Anterior cingulate cortex (tissue), 58 donors: ENCODE measurements at regions not wholly inside any gene's neighbourhood (a gene's known extent, or its start where the extent isn't known, plus 50 kb on each side); places are given as distances from the start of the nearest gene placed in this dataset.

Experiments used
- DNase-seq, 58 donors: peaks; one replicate each; lab custom pipeline; 2025; lab: John Stamatoyannopoulos, UW

DNA sequence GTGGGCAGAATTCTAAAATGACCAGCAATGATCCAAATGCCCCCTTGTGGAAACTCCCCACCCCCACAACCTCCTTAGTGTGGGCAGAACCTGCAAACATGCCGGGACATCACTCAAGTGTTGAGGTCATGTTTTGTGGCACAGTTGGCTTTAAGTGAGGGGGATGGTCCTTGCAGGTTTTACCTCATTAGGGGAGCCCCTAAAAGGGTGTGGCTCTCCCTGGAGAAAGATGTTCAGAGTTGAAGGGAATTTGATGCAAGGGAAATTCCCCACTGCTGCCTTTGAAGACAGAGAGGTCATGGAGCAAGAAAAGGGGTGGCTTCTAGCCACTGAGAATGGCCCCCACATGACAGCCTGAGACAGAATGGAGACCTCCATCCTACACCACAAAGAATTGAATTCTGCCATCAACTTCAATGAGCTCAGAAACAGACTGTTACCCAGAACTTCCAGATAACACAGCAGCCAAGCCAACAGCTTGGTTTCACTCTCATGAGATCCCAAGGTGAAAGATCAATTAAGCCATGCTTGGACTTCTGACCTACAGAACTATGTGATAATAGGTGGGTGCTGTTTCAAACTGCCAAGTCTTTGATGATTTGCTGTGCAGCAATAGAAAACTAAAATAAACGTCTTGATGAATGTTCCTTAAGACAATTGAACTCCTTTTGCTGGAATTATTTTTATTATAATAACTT is 103.4 kb downstream of the MED10 start:
- no peak for DNase-seq

DNA sequence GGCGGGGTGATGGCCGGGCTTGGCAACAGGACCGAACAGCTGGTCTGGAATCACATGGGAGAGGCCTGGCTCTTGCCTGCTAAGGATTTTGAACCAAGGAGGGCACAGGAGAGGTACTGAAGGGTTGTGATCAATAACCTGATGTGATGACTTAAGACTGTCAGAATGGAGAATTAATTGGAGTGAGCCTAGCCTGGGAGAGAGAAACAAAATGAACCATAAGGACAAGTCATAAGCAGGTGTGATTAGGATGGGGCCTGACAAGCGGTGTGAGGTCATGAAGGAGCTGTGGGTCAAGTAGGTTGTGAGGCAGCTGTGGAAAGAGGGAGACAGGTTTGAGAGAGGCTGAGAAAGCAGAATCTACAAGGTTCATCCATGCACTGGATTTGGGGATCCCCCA is 104.6 kb downstream of the MED10 start:
- DNase-seq: no peak

DNA sequence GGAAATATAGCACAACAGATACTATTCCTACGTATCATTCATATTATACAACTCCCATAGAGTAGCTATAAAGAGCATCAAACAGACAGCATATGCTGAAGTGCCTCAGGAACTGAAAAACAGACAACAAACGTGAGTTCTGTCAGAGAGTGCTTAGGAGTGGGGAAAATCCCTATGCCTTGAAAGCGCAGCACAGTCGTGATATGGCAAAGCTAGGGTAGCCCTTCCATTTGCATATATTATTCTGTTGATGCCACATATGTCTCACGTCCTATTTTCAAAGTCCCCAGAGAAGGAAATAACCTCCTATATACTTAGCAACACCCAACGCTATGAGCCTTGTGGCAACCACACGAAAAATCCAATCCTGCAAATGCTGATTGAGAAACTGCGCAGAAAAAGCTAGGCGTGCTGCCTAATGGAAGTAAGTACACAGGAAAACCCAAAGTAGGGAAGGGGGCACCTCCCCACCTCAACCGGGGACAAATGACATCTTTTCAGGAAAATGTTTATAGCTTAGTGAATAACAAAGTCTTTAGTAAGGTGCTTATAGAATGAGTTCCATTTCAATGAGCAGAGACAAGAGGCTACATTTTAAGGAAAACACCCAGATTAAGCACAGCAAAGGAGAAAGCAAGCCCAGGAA is 105.1 kb downstream of the MED10 start:
- DNase-seq: no peak

DNA sequence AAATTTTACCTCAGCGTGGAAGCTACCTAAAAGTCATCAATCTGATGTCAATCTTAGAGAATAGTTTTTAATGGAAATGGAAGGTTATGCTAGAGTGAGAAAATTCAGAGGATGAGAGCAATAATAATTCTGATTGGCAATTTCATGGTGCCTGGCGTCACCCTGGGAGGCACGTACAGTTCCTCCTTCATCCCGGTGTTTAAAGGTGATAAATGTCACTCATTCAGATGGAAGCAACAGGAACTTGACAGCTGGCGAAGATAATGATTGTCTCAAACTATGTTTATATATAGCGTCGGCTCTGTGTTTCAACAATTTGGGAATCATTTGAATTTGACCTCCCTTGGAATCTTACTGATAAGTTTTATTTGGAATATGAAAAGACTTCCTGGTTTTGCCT is 108.4 kb downstream of the MED10 start:
- DNase-seq: no peak

DNA sequence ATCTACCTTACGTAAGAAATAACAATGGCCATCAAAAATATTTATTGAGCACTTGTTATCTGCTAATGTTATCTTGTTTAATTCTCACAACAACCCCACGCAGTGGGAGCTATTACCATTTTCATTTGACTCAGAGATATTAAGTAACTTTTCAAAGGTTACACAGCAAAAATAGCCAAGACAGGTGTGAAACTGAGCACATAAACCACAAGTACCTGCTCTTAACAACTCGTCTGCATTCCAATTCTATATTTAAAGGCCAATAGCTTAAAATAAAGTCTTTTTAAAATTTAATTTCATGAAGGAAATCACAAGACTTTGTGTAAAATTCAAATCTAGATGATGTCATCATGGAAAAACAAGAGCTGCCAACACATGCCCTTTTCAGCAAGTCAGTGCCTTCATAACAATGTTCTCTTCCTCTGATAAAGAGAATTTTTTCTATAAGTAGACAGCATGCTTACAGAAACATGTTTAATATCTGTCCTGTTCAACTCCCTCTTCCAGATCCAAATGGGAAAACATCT is 111.6 kb downstream of the MED10 start:
- DNase-seq: no peak

DNA sequence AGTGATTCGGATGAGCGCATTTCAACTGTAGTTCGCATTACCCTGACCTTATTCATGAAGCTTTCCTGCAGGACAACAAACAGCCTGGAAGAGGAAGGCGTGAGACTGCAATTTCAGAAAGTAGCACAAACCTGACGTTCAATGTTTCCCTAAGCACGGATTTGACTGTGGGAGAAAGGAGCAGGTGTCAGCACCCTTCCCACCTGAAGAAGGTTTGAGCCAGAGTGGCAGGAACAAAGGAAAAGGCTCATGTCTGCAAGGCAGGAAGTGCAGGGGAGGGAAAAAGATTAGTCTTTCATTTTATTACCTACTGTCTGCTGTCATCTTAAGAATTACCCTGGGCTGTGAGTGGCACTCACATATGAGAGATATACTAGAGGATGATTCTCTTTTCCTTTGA is 114.0 kb downstream of the MED10 start:
- DNase-seq: no peak

DNA sequence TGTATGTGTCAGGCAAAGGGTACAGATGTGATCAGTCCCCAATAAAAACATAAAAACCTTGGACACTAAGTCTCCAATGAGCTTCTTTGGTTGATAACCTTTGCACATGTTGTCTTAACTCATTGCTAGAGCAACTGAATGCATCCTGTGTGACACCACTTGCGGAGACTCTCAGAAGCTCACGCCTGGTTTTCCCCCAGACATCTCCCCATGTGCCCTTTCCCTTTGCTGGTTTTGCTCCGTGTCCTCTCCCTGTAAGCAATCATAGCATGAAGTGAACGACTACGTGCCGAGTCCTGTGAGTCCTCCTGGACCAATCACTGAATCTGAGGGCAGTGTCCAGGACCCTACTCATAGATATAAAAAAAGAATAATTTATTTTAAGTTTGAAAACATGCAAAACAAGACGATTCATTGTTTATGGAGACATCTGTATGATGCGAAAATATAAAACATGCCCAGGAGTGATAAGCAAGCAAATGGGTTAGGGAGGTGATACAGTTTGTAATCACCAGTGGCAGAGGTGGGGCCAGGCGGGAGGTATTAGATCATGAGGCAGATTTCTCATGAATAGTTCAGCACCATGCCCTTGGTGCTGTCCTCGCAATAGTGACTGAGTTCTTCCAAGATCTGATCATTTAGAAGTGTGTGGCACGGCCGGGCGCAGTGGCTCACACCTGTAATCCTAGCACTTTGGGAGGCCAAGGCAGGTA is 115.5 kb downstream of the MED10 start:
- DNase-seq: no peak

DNA sequence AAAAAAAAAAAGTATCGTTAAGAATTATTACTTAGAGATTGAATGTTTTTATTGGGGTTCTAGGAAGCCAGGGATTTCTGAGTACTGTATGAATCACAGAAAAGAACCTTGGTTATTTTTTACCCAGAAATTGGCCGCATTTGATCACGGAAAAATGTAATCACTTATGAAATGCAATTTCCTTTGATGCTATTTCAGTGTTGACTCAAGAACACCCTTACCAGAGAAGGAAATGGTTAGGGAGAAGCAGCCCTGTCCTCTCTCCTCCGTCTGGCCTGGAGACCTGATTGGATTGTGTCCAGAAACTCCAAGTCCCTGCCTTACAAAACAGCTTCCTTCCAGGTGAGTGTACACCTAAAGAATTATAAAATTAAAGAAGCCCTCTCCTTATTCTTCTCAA is 116.7 kb downstream of the MED10 start:
- no peak for DNase-seq

DNA sequence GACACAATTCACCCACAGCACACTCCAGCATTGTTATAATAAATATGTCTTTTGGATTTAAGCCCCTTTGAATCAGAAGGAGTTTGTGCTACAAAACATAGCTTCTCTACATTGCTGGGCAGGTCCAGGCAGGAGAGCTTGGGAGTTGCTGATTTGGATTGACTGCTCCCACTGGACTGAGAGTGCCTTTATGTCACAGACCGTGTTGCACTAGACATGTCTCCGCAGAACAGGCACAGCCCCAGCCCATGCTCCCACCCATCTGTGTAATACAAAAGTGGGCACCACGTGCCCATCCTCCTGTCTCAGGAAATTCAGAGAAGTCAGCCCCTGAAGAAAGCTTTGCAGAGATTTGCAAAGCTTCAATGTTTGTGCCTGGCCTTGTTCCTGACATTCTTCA is 117.1 kb downstream of the MED10 start:
- DNase-seq: no peak

DNA sequence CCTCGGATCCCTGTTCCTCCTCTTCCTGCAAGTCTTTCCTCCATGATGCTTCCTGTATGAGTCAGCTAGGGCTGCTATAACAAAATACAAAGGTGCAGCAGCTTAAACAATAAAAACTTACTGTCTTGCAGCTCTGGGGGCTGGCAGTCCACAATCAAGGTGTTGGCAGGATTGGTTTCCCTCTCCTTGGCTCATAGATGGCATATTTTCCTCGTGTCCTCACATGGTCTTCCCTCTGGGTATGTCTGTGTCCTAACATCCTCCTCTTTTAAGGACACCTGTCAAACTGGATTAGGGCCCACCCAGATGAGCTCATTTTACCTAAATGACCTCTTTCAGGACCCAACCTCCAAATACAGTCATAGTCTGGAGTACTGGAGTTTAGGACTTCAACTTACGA is 117.5 kb downstream of the MED10 start:
- DNase-seq: no peak

DNA sequence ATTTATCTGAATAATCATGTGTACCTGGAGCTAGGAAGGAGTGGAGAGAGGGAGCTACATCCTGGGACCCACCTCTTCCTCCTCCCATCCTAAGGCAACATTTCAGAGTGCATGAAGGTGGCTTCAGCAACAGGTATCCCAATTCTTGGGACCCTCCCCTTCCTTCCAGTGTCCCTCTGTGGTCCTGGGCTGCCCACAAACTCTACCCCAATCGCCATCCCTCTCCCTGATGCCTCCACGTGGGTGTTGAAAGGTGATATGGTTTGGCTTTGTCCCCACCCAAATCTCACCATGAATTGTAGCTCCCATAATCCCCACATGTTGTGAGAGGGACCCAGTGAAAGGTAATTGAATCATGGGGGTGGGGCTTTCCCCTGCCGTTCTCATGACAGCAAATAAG is 121.4 kb downstream of the MED10 start:
- DNase-seq: no peak

DNA sequence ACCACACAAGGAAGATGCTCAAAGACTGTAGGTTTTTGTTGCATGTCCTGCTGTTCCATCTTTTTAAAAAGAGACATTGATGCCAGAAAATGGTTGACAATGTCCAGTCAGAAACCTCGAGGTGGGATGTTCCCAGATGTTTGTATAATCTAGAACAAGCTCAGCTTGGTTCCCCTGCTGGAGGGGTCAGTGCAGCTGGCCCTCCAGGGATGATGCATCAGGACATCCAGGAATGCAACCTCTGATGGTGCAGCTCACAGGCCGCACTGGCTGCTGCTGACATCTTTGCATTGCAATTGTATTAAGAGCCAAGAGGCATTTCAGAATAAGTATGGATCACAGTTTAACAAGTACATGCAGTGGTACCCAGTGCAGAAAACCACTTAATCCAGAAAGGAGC is 122.4 kb downstream of the MED10 start:
- DNase-seq: no peak

DNA sequence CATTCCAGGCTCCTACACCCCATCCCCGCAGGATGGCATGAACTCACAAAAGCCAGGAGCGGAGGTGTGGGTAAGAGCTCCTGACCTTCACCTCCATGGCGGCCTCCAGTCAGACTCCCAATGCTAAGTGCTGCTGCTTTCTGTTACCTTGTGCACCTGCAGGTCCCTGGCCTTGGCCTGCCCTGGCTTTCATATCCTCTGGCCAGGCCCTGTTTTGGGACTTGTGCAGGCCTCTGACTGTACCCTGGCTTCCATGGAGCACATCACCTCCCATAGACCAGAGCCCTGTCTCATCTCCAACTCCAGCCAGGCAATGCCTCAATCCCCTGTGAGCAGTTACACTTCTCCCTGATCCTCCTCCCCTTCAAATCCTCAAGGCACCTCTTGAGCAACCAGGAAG is 124.5 kb downstream of the MED10 start:
- no peak for DNase-seq

DNA sequence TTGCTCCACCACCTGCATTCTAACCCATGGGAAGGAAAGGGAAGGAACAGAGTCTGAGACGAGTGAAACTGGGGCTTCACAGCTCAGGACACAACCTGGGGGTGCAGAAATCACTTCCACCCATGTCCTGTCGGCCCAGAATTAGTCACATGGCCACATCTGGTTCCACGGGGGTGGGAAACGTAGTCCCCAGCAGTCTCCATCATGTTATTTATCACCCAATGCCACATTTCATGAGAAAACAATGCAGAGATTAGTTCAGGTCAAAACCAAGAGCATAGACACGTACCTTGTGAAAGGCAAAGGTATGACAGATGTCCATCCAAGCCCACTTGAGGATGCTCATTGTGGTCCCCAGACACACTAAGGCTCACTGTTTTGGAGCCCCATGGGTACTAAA is 125.1 kb downstream of the MED10 start:
- DNase-seq: no peak

DNA sequence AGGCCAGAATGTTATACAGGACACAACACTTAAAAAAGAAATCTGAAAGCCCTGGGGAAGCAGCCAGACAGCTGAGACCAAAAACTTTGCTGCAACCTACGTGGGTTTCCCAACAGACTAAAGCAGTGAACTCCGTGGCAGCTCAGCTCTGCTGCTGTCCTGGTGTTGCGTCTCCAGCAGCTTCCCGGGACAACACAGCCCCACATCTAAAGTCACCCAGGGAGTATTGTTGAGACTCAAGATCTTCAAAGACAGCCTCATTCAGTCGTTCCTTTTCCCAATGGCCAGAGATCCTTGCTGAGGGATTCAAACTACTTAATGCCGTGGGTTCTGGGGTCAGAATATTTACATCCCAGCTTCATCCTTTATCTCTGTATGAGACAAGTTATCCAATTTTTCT is 125.8 kb downstream of the MED10 start:
- no peak for DNase-seq

DNA sequence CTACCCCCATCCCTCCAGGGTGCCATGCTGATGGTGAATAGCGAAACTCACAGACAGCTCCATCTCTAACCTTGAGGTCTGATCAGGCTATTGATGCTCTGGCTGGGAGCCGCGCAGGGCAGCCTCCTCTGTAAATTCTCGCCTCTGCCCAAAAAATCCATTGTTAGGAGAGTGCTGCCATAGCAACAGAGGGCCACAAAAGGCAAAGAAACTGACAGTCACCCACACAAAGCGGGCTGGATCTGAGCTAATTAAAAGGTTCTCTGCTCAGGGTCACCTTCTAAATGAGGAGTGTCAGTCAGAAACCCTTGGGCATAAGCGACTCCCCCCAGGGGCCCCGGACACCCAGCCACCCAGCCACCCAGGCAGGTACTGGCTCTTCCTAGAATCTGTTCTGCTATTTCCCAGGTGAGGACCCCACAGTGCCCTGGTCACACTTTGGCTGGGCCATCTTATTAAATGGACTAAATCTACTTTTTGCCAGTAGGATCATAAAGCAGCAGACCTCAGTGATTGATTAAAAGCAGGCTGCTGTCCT is 126.7 kb downstream of the MED10 start:
- DNase-seq: no peak

DNA sequence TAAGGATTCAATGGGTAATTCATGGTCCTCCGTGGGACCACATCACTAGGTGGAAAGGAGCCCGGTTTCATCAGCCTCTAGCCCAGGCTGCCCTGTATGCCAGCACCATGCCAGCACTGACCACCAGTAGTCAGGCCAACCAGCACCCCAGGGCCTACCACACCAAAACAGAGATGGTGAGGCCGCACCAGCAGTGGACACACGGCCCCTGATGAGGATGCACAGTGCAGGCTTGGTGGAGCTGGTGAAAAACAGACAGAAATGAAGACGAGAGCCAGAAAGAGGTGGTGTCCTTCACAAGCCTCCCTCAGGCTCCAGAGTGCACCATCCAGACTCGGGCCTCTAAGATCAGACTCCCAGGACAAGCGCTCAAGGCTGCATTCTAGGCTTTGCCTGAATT is 128.2 kb downstream of the MED10 start:
- DNase-seq: no peak

DNA sequence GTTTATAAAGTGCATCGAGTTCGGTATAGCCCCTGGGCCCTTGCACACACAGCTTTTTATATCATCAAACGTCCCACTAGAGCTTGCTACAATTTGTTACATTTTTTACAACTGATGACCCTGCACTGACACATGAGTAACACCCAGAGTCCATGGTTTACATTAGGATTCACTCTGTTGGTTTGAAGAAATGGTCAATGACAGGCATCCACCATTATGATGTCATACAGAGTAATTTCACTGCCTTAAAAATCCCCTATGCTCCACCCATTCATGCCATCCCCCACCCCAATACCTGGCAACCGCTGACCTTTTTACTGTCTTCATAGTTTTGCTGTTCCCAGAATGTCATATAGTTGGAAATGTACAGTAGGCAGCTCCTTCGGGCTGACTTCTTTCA is 130.2 kb downstream of the MED10 start:
- no peak for DNase-seq

DNA sequence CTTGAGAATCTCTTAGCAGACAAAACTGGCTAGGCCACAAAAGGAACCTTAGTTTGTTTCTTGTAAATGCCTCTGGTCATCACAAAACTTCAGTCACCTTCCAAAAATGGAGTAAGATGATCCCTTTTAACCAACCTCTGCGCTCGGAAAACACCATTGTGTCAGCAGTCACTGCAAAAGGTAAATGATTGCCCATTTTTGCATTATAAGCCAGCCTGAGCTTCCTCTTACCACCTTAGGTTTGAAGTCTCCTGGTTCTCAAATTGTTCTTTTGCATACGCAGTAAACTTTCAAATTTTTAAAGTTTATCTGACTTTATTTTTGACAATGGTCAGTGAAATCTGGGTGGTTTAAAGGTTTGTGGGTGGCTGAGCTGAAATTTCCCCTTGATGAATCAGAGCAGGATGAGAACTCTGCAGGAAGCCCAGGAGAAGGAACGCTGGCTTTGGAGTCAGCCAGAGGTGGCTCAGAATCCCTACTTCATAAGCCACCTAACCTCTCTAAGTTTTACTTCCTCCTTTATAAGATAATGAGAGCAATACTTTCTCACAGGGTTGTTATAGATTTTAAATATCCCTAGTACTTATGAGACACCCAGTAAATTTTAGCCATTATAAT is 131.4 kb downstream of the MED10 start:
- no peak for DNase-seq

DNA sequence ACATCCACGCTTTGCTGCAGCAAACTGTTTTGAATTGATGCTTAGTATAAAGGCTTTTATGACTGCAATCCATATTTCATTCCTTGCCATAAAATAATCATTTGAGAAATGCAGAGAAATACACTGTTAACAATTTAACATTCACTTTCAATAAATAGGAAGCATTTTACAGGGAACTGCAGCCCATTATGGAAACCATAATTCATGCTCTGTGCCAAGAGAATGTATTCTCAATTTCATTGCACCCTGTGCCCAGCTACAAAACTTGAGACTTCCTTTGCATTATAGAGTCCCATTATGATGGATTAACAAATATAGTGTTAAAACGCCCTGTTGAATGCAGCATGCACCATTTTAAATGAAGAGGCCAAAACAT is 134.0 kb downstream of the MED10 start:
- DNase-seq: no peak

DNA sequence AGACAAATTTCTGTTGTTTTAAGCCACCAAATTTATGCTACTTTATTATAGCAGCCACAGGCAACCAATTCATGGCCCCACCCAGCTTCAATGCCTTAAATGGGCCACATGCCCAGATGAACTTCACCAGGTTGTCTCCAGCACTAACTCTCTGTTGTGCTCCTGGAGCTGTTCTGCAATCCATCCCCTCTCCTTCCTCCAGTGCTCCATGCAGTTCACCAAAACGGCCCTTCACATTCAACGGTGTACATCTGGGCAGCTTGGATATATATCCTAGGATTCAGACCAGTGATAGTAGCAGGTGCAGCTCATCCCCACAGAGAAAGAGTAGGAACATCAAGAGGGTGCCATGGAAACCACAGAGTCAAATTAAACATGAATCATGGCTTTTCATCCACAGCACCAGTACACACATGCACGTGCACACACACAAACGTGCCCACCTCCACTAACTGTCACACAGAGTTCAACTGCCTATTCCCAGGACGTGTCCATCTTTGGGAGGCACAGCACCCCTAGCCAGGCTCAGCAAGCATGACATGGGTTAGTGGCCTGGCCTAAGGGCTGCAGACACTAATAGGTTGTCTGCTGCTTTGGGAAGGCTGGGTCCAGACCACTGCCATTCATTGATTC is 134.5 kb downstream of the MED10 start:
- peak in 1 of 58 donors; percentile 18 for DNase-seq
